HG03469 (cell line): ENCODE measurements at regions not wholly inside any gene's neighbourhood (a gene's known extent, or its start where the extent isn't known, plus 50 kb on each side); places are given as distances from the start of the nearest gene placed in this dataset.

Experiments used
- ATAC-seq: cut with Tn5 transposase; IDR thresholded peaks from one replicate; pipeline ENCODE4 v1.9.1; 2021; ENCODE audit warnings: mild to moderate bottlenecking, moderate library complexity, moderate number of reproducible peaks; ENCODE audit not compliant: unreplicated experiment

DNA sequence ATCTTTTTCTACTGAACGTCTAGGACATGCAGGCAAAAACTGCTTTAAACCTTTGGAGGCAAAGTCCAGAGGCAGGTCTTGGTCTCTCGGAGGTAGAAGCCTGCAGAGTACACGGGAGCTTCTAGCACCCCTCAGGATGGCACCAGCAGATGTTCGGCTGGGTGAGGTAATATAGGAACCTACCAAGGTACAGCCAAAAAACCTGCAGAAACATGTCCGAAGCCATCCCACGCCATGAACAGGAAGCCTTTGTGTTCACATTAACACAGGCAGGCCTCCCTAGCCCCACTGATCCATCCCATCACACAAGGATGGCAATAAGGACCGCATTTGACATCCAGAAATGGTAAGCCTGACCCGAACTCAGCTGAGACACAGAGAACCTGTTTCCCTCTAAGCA is 157.9 kb upstream of the HES1 start:
- no peak for ATAC-seq

DNA sequence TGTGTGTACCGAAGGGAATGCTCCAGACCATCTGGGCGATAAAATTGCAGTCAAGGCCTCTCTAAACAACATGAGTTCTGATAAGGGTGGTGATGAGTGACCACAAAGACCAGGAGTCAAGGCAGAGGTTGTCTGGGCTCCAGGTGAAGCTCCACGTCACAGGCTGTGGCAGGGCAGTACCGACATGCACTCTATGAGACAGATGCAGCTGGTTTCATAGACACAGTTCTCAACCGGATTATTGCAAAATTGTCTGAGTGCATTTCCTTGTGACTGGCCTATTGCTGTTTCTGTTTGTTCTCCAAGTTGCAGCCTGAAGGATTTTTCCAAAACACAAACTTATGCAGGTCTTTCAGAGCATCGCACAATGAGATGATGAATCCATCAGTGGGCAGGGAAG is 157.5 kb upstream of the HES1 start:
- ATAC-seq, result no peak

GRCh38 chr3:193980326-193980725 is 155.6 kb upstream of the HES1 start:
- no peak for ATAC-seq

DNA sequence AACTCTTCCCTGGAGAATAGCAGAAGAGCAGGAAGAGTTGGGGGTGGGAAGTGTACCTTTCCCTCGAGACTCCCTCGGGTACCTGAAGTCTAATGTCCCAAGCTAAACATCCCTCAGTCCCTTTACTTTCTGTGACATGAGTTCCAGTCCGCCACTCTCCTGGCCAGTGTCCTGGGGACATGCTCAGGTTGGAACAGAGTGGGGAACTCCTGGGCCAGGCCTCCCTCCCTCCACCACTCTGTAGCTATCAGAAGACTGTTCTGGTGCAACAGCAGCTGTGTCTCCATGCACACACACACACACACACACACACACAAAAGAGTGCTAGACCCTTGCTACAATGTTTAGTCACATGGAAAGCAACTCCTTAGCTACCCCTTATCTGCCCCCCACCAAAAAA is 155.0 kb upstream of the HES1 start:
- no peak for ATAC-seq

DNA sequence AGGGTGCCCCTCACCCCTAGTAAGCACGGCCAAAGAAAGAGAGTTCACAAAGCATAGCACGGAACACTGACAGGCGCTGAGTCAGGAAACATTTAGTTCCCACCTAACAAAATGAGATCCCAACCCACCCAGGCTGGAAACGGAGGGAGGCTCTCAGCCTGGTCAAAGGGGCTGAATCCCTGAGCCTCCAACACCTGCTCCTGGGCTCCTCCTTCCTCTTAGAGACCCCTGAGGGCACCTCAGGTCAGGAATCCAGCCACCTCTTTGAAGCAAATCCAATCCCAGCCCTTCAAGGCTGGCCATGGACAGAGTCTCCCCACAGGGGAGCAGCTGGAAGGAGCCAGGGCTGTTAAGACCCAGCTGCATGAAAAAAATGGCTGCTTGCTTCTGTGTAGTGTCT is 154.4 kb upstream of the HES1 start:
- no peak for ATAC-seq

DNA sequence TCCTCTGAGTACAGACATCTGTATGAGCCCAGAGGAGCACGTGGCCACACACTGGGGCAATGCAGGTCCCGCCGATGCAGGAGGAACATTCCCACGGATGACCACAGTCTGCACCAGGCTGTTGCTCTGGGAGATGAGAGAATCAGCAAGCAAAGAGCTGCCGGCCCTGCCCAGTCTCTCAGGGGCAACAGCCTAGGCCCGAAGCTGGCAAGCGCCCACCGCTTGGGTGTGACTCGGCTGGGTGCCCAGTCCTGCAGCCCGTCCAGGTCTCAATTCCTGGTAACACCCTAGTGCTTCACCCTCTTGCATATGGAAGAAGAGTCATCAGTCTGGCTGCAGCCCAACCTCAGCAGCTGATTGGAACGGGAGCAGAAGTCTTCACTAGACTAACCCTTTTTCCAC is 153.7 kb upstream of the HES1 start:
- ATAC-seq, result no peak

GRCh38 chr3:193983846-193984818 is 151.8 kb upstream of the HES1 start:
- no peak for ATAC-seq

DNA sequence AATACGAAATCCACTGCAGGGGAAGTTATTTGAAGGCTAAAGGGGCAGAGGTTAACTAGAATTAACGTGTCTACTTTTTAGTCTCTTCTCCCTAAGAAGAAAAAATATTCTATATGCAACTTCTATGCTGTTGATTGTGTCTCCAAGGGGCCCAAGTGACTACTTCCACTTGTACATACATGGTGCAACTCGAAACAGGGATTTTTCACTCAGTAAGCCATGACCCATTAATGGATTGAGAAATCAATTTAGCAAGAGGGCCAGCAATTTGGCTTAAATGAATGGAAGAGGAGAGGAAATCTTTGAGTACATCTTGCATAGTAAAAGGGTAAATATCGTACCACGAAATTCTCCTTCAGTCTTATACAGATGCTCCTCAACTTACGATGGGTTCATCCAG is 151.1 kb upstream of the HES1 start:
- no peak for ATAC-seq

DNA sequence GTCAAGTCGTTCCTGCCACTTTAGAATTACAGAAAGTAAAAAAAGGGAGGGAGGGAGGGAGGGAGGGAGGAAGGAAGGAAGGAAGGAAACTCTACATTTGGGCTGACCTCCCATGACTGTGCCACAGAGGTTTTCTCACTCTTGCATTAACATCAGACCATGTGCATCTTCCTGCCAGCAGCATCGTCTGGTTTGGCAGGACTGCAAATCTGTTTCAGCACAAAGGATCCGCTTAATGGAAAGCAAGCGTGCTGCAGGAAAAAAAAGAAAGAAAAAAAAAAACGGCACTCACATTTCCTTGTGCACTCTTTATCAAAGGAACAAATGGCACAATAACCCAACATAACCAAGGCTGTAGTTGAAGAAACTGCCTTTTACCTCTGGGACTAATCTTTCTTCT is 148.8 kb upstream of the HES1 start:
- ATAC-seq, result no peak

- ATAC-seq, result no peak
Measured at GRCh38 chr3:193989186-193989585, 146.8 kb upstream of the HES1 start.

- no peak for ATAC-seq
Measured at GRCh38 chr3:193991666-193992424, 144.1 kb upstream of the HES1 start.

- no peak for ATAC-seq
Measured at GRCh38 chr3:193992425-193993037, 143.4 kb upstream of the HES1 start.

- no peak for ATAC-seq
Measured at GRCh38 chr3:193996221-193996620, 139.7 kb upstream of the HES1 start.

DNA sequence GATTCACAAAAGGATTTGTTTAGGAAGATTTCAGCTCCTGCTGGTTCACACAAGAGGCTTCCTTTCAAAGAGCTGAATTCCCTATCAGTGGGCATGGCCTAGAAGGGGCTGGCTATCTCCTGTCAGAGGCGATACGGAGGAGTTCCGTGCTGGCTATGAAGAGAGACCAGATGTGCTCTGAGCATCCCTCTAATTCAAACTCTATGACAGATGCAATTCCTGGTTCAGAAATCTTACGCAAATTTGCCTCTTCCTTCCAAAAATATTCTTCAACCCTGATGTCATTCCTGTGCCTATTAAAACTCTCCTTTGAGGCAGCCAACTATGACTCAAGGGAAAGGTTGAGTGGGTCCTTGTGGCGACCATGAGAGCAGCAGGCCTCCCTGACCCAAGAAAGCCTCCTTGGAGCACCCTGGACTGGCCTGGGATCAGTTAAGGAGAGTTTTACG is 139.3 kb upstream of the HES1 start:
- no peak for ATAC-seq

- ATAC-seq, result no peak
Measured at GRCh38 chr3:193997228-193998122, 138.5 kb upstream of the HES1 start.

- ATAC-seq, result no peak
Measured at GRCh38 chr3:193998123-193998448, 137.9 kb upstream of the HES1 start.

GRCh38 chr3:193998628-193999195 is 137.2 kb upstream of the HES1 start:
- no peak for ATAC-seq

DNA sequence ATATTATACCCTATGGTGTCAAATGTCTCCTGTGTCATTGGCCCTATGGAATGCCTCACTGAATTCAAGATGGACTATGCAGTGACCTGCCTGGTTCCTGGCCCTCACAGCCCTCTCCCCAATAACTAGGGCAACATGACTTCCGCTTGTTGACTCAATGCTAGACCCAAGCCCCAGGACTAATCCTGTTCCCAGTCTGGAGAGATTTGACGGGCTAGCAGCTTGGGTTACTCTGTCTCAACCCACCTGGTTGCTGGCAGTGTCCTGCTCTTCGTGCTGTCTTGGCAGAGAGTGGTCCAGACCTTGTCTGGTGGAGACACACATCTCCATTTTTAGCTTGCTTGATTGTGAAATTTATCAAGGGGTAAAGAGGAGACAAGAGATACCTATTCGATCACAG is 135.8 kb upstream of the HES1 start:
- no peak for ATAC-seq

- no peak for ATAC-seq
Measured at GRCh38 chr3:194000712-194001111, 135.2 kb upstream of the HES1 start.

- no peak for ATAC-seq
Measured at GRCh38 chr3:194001728-194002459, 134.1 kb upstream of the HES1 start.
